Endothelial cell of umbilical vein (primary cell): ENCODE measurements at regions not wholly inside any gene's neighbourhood (a gene's known extent, or its start where the extent isn't known, plus 50 kb on each side); places are given as distances from the start of the nearest gene placed in this dataset.

ENCODE experiments used
- POLR2A ChIP-seq: IDR thresholded peaks from 2 replicates; pipeline ENCODE4 v1.6.1; 2012; ENCODE audit warnings: low read depth, mild to moderate bottlenecking, control low read depth, low read length
- TF ChIP-seq, protein P1 (sequence below), 2 donors: IDR thresholded peaks; 1 replicate in 1 of 2; 2 replicates in 1 of 2; pipeline ENCODE4 v1.5.1; 2011; ENCODE audit warnings: low read length in 2 of 2, mild to moderate bottlenecking in 2 of 2, moderate library complexity in 2 of 2, control low read depth in 1 of 2, inconsistent platforms in 1 of 2, low read depth in 1 of 2; ENCODE audit not compliant: insufficient read depth in 1 of 2; ENCODE audit errors: extremely low read depth in 1 of 2

GRCh38 chr13:109940637-109941036, 154.3 kb upstream of the IRS2 start:
- TF ChIP-seq, protein P1, sequence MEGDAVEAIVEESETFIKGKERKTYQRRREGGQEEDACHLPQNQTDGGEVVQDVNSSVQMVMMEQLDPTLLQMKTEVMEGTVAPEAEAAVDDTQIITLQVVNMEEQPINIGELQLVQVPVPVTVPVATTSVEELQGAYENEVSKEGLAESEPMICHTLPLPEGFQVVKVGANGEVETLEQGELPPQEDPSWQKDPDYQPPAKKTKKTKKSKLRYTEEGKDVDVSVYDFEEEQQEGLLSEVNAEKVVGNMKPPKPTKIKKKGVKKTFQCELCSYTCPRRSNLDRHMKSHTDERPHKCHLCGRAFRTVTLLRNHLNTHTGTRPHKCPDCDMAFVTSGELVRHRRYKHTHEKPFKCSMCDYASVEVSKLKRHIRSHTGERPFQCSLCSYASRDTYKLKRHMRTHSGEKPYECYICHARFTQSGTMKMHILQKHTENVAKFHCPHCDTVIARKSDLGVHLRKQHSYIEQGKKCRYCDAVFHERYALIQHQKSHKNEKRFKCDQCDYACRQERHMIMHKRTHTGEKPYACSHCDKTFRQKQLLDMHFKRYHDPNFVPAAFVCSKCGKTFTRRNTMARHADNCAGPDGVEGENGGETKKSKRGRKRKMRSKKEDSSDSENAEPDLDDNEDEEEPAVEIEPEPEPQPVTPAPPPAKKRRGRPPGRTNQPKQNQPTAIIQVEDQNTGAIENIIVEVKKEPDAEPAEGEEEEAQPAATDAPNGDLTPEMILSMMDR (IDR thresholded peaks at IDR 0.05; ENCODE audit: extremely low read depth in 1 of 2, insufficient read depth in 1 of 2, low read depth in 1 of 2, low read length in 2 of 2): no peak
- TF ChIP-seq POLR2A: no peak
